ENCODE measurements at regions not wholly inside any gene's neighbourhood (a gene's known extent, or its start where the extent isn't known, plus 50 kb on each side); places are given as distances from the start of the nearest gene placed in this dataset.

DNA sequence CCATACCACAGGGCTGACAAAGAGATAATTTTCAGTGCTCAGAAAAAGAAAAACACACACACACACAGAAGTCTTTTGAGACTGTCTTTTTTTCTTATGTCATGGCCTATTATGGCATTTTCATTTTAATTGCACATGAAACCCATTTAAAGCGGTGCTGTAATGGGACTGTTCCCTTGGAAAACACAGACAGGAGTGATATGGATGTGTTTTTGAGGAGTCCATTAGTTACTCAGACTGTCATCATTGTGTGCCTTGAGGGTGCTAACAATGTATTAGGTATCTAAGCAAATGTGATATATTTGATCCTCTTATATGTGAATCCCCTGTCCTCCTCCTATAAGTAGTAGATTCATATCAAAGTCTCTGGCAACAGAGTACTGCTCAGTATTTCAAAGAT, 642.0 kb upstream of the WWC1 start:
- no peak for FAIRE-seq

DNA sequence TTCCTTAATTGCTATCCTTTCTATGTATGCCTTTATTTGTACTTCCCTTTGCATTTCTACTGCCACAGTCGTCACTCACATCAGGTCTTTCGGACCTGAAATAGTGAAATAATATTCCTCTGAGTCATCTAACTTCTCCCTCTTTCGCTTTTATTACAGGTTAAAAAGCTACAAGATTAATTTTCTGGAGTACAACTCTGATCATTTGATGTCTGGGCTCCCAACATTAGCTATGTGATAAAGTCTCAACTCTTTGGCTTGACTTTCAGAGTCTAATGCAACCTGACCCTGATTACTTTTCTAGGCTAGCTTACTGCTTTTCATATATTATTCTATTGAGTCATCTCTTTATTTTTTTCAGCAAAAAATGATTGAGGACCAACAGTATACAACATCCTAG, 638.8 kb upstream of the WWC1 start:
- FAIRE-seq = no peak

DNA sequence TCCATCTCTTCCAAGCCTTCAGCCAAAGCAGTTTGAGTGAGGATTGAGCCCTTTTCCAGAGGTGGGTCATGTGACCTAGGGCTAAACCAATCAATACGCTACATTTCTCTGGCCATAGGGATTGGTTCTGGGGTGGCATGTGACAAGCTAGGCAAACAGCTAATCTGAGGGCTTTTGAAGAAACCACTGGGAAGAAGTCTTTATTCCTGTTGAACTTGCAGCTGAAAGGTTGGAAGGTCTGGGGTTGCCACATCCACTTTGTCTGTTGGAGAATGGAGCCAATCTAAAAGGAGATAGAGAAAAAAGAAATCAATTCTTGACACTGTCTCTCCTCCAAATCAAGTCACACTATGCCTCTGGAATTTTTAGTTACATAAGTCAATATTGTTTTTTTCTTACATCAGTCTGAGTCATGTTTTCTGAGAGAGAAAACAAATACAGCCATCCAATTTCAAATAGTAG, 637.8 kb upstream of the WWC1 start:
- FAIRE-seq = no peak

DNA sequence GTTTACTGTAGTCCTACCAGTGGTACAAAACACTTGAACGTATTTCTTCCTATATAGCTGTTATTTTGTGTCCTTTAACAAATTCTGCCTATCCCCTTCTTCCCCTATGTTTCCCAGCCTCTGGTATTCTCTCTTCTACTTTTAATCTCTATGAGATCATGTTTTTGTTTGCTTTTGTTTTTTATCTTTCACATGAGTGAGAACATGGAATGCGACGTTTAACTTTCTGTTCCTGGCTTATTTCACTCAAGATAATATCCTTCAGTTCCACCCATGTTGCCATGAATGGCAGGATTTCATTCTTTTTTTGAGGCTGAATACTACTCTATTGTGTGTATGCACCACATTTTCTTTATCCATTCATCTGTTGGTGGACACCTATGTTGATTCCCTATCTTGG, 634.4 kb upstream of the WWC1 start:
- no peak for FAIRE-seq

DNA sequence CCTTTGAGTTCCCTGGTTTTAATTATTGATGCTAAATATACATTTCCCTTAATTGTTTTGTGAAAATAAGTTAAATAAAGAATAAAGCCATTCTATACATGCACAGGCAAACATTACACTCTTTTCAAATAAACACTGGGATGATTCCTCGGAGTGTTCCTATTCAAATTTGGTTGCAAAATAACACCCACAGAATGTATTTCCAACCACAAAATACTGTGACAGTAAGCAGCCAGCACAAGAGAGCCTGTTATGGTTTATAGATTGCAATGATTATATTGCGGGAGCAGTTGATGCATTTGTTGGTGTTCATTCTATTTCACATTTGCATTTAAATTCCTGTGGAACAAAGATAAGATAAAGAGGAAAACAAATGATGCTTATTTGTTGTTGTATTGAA, 632.6 kb upstream of the WWC1 start:
- no peak for FAIRE-seq

DNA sequence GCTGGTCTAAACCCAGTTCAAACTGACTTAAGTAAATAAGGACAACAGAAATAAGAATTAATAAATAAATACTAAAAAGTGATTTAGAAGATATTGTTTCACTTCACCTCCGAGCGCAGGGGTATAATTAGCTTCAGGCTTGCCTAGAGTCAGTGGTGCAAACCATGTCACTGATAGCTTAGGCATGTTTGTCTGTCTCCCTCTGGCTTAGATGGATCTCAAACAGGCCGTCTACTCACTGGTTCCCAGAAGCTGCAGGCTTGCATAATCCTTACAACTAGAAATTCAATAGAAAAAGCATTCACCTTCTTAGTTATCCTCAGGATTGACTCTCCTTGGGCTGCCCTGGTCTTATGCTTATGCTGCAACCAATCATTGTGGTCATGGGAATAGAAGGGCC, 629.8 kb upstream of the WWC1 start:
- no peak for FAIRE-seq

DNA sequence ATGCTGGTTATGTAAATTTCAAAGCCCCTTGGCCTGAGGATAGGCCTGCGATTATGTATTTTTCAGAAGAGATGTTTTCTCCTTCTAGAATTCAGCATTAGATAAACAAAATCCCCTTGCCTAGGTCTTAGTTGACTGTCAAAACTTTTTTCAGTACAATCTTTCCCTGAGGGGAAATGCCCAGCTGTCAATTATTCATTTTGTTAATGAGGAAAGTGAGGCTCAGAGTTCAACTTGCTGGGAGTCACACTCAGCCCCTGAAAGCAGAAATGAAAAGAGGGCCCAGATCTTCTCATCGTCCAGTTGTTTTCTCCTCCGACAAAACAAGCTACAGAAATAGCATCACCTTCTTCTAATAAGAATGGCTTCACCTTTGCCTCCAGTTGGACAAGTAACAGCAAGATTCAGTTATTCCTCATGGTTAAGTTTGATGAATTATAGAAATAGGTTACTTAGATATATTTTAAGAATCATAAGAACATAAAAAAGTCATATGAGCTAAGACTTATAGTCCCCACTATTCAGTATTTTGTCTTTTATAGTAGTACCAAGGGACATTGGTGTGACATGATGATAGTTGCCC, 627.1 kb upstream of the WWC1 start:
- FAIRE-seq = no peak

DNA sequence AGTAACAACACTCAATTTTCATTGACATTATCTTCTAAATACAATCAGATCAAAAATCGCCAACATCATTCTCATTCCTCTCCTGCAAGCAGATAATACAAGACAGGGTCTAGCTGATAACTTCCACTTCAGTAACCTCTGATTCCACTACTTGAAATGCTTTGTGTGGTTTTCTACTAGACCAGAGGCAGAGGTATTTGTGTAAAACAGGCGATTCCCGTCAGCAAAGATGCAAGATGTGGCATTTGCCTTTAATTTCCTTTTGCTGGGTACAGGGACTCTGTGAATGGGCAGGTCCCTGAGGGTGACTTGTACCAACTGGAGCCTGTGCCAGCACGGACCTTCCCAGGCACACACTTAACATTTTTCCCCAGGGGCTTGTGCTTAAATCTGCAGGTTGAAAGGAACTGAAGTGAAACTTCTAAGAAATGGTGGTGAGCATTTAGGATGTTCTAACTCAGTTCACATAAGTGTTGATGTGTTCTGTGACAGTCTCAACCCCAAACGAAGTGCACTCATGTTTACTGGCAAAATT, 625.5 kb upstream of the WWC1 start:
- FAIRE-seq = no peak

DNA sequence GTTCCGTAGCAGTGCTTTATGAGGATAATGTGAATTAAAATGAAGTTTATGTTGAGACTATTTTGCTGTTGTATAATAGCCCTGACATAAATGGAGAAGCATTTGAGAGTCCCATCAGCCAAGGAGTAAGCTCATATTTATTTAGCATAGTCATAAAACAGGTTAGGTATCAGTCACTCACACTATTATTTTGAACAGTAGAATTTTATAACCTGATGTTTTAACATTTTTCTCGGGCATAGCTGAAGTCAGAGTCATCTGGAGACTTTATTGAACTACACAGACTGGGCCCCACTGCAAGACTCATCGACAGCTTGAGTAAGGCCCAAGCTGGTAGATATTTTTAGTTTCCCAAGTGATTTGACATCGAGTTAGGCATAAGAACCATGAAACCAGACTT, 620.3 kb upstream of the WWC1 start:
- FAIRE-seq = no peak

DNA sequence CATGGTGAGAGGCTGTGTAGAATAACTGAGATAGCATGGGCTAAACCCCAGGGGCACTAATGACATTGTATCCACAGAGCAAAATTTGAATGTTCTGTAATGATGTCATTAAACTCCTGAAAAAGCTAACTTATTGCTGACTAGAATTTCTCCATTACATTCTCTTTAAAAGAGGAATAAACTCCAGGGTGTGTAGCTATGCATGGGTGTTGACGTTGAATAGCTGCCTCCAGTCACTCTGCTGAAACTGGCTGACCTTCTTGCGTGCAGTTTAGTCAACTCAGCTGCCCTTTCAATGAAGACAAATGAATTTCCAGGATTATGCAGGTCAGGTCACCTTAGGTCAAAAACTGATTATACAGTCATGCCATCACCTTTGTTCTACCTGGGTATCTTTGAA, 617.5 kb upstream of the WWC1 start:
- no peak for FAIRE-seq

DNA sequence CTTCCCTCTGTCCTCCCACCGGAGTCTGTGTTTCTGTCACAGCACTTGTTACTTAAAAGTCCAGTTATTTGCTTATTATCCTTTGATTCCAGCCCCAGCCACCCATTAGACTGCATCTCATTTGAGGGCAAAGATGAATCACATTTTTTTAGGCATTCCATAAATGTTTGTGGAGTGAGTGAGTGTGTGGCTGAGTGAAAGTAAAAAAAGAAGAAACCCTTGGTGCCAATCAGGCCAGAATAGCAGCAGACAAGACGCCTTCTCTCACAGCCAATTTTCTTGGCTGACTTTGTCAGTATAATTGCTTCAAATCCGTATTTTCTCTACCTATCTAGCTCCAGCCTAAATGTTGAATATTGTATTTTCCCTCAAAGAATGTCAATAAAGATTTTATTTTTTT, 613.0 kb upstream of the WWC1 start:
- no peak for FAIRE-seq

DNA sequence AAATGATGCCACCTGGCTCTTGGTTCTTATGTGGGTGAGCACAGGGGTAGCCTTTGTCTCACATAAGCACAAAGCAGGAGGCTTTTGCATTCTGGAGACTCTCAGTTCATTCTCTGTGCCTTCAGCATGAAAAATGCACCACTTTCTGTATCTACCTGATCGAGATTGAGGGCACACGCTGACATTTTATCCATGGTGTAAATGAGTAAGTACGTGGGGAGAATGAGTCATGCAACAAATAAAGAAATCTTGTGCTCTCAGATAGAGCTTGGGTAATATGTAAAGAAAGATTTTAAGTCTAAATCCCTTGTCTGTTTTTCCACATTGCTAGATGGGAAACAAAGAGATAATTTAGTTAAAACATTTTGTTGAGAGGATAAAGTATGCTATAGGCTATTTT, 607.2 kb upstream of the WWC1 start:
- FAIRE-seq = no peak

DNA sequence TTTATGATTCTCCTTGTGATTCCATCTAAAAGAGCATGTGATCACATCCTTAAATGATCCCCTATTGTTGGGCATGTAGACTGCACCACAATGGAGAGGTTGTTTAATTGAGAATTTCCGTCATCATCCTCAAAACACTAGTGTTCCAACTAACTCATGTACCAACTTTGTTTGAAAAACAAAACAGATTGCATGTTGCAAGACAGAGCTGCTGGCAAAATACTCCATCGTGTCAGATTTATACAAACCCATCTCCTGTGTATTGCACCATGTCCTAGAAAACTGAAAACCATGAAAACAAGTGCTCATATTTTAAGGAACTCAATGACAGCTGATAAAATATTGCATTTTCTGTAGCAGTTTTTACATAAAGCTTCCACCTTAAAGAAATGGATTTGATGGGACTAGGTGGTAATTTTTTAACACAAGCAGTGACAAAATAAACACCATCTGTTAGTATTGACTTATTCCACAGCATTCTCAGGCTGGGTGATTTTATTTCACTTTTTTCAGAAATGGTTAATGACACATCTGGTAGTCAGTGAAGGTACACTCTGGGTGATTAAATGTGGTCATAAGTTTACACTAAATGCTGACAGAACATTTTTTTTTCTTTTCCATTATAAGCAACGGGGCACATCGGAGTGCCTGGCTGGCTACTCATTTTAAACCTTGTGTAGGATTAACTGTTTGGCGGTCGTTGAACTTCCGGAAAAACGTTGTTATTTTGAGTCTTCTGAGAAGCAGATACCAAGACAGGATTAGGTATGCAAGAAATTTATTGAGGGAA, 602.9 kb upstream of the WWC1 start:
- FAIRE-seq = no peak

DNA sequence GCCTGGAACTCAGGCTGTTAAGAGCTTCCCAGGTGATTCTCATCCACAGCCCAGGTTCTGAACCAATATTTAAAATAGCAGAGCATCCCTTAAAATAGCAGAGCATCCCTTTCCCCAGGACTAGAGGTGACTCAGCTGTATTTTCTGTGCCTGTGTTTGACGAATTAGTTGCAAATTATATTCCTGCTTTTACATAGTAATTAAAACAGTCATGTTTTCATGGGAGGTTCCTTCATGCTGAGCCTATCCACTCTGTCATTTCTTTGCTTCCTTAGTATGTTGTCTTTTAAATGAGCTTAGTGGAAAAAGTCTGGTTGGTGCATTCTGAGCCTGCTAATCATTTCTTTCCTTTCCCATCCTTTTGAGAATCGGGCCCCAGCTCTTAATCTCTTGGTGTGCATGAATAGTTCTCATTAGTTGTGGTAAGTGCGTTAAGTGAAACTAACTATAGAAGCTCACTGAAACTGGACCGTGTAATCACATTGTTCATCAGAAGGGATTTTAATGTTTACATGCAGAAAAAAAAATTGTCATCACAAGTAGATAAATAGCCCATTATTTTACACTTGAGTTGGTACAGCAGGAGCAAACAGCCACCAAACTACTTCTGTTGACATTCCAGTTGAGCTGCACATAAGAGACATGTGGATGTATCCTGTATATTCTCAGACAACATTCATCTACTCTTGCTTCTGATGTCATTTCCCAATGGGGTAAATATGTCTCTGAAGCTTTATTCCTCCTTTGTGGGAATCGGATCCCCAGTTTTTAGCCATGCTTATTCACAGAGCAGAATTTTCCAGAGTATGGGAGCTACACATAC, 596.9 kb upstream of the WWC1 start:
- no peak for FAIRE-seq

DNA sequence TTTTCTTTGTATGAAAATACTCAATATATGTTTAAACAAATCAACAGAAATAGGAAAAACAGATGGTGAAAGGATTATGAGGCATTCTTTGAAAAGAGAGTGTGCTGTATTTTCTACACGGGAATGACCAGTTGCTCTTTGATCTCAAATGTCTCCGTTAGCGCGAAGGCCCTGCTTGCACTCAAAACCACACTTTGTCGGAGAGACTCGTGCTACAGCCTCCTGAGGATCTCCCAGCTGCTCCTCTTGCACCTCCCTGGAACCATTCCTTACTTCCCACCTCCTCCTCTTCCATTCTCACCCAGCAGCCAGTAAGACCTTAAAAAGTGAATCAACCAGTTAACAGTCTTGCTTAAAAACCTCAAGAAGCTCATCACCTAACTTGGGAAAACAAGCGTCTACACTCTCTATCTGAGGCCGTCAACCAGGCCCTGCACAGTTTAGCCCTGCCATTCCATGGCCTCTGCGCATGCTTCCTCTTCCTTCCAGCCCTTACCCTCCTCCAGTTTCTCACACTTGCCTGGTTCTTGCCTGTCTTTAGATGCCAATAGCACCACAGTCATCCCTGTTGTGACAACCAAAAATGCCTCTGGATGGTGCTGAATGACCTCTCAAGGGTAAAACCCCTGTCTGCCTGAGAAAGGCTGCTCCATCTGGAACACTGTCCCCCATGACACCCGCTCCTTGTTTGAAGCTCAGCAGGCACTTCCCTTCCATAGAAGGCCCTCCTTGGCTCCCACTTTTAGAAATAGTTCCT, 594.7 kb upstream of the WWC1 start:
- FAIRE-seq = no peak

DNA sequence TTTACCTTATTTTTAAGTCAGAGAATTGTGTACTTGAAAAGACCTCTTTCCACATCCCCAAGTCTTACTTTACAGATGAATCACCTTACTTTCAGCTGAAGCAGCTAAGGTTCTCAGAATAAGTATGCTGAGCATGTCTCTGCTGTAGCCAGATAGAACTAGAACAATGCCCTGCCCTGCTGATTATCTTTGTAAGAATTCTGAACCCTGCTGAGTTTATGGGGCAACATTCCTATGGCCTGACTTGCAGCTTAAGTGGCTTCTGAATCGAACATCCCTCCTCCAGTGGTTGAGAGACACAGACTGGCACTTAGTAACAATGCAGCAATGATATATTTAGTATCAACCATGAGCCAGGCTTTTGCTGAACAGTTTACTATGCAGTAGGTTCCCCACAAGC, 592.0 kb upstream of the WWC1 start:
- FAIRE-seq = no peak

DNA sequence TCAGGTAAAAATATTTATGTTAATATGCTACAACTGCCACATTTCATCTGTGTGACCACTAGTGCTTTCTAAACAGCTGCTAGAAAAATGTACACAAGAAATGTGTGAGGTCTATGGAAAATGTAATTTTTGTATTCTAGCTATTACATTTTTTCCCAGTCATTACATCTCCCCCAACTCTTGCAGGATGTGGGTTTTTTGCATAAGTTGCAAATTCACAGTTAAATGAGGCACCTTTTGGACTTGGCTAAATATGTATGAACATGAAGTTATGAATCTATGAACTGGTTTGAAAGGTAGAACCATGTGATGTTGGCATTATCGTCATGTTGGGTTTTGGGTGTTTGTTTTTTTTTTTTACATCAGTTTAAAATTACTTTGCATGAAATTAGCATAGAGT, 590.4 kb upstream of the WWC1 start:
- FAIRE-seq = no peak

DNA sequence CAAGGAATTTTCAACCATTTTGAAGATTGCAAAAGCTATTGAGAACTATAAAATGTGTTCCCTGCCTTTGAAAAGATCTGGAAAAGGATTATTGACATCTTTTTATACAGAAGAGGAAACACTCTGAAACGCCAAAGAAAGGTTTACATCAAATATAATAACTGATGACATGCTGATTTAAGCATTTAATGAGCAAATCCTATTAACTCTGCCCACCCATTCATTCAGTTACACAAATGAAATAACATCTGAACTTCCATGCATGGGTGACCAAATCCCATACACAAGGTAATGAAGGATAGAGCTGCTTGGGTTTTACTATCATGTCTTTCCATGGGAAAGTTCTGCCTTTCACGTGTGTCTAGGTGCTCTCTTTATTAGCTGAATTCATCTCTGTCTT, 589.4 kb upstream of the WWC1 start:
- FAIRE-seq = no peak

DNA sequence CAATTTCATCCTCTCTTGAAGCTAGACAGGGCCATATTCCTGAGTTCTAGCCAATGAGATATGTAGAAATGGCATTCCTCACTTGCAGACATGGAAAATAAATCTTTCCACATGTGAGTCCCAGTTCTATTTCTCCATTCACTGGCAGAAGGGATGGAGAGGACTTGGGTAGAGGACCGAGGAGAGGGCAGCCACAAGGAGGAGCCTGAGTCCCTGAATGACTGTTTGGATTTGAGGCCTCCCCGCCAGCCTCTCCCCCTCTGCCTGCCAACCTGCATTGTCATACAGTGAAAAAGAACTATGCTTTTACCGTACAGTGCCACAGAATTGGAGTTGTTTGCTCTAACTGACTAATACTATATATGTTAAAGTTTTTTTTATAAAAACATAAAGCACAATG, 583.0 kb upstream of the WWC1 start:
- no peak for FAIRE-seq

DNA sequence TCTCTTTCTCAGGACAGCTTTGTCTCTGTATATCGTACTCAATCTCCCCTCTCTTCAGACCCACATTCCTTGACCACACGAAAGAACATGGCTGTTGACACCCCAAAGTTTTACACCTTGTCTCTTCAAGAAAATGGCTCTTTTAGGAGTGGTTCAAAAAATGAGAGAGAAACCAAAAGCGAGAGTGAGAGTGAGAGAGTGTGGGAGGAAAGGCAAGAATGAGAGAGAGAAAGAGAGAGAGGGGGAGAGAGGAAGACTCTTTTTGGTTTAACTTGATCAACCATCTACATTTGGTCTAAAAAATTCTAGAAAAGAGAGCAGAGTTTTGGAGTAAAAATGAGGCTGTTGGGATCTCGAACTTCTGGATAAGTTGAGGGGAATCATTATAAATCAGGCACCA, 581.8 kb upstream of the WWC1 start:
- FAIRE-seq = no peak

DNA sequence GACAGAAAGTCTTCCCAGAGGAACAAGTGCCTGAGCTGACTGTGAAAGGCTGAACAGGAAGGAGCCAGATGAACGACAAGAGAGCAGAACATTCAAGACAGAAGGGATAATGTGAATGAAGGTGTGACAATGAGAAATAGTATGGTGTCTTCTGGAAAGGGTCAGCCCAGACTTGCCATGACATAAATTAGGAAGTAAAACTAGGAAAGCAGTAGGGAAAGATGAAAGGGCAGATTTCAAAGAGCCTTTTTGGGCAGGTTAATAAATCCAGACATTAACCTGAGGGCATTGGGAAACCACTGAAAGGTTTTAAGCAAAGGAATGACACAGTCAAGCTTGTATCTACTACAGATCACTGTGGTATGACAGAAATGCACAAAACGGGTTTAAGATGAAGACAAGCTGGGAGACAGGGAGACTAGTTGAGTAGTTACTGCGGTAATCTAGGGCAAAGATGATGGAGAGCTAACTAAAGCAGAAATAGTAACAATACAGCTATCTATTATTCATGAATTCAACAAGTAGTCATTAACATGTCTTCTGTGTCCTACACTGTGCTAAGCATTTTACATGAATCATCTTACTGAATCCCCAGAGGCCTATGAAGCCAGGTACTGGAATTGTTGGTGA, 580.9 kb upstream of the WWC1 start:
- no peak for FAIRE-seq

DNA sequence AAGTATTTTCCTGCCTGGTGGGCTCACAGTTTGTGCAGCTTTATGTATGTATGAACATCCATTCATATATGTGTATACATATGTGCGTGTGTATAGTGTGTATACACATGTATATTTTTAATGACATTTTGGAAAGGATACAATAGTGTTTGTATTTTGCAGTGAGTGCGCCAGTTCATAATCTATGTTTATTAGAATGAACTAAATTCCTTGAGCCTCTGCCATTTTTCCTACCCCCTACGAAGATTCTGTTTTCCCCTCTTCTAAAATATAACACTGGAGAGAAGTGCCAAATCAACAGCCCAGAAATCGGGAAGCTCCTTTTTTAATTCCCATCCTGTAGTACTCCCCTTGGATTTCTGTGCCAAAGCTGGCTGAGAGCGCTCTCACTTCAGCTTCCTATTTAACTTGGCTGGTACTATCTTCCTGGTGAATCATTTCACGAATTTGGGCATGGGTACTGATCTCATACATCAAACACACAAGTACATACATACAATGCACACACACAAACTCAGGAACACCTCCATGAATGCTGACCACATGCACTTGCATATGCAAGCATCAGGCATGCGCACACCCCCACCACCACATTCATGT, 578.4 kb upstream of the WWC1 start:
- no peak for FAIRE-seq
